K562 (cell line): ENCODE measurements at regions not wholly inside any gene's neighbourhood (a gene's known extent, or its start where the extent isn't known, plus 50 kb on each side); places are given as distances from the start of the nearest gene placed in this dataset.

Source experiments
- ATAC-seq: fragments of 200-7000 bp; cut with Tn5 transposase; 3 replicates; pipeline ENCODE4 v1.9.1; 2020; ENCODE audit warnings: moderate library complexity
- BruUV-seq: library from RNA; stranded (reverse); fragments of 400-500 nt; replicated peaks from 2 replicates; lab custom pipeline; 2021; lab: Mats Ljungman, UMichigan
- CTCF ChIA-PET: fragments of 300-600 bp; formaldehyde crosslinking; extraction: SDS; loops from one replicate; lab custom pipeline; 2021; ENCODE audit warnings: low intra/inter-chr PET ratio; lab: Yijun Ruan, JAX
- POLR2A ChIA-PET: fragments of 300-600, 350-650 bp; sonication (Branson Sonifier 250); formaldehyde crosslinking; extraction: SDS; loops from one replicate; lab custom pipeline; 2021; ENCODE audit warnings: antibody characterized with exemption, inconsistent platforms; lab: Yijun Ruan, JAX
- DNase-seq, 4 experiments: peaks; one replicate each; pipeline versions ENCODE4 v3.0.0 to v3.0.0-alpha.2; 2011 to 2018; ENCODE audit warnings: low spot score in 3 of 4, mixed read lengths in 3 of 4; ENCODE audit errors: extremely low read depth in 1 of 4
- FAIRE-seq: peaks from 2 replicates; lab custom pipeline; 2011; peaks lifted over from hg19 to GRCh38; lab: Jason Lieb, UNC
- H2AFZ ChIP-seq: 2 replicates; pipeline ENCODE4 v1.6.0; 2011; ENCODE audit warnings: low read depth, low read length, control low read depth, inconsistent platforms
- H3K27ac ChIP-seq: fragments of 200-600 bp; 3 replicates; pipeline ENCODE4 v1.8.0; 2011; ENCODE audit warnings: low read depth, mild to moderate bottlenecking, control low read depth, inconsistent platforms, low read length, moderate library complexity, mixed read lengths; ENCODE audit errors: extremely low read depth
- H3K27me3 ChIP-seq, 2 experiments: fragments of 300-600 bp in 1 of 2; 2 replicates in 1 of 2; 3 replicates in 1 of 2; pipeline versions ENCODE4 v1.6.0 to v1.8.0; 2011; ENCODE audit warnings: inconsistent platforms in 2 of 2, low read length in 2 of 2, mild to moderate bottlenecking in 1 of 2, mixed read lengths in 1 of 2, moderate library complexity in 1 of 2; ENCODE audit not compliant: control insufficient read depth in 2 of 2, insufficient read depth in 2 of 2
- H3K36me3 ChIP-seq: fragments of 300-600 bp; 3 replicates; pipeline ENCODE4 v1.8.0; 2011; ENCODE audit warnings: mild to moderate bottlenecking, low read length, inconsistent platforms; ENCODE audit not compliant: control insufficient read depth, insufficient read depth
- H3K4me1 ChIP-seq, 2 experiments: fragments of 200-600 bp in 1 of 2; replicated peaks in 1 of 2; 2 replicates in 1 of 2; 3 replicates in 1 of 2; pipeline versions ENCODE4 v1.5.1 to v1.8.0; 2011; ENCODE audit warnings: inconsistent platforms in 2 of 2, low read length in 2 of 2, mild to moderate bottlenecking in 1 of 2, mixed read lengths in 1 of 2, moderate library complexity in 1 of 2; ENCODE audit not compliant: control insufficient read depth in 2 of 2, insufficient read depth in 2 of 2
- H3K4me2 ChIP-seq: 2 replicates; pipeline ENCODE4 v1.6.1; 2011; ENCODE audit warnings: low read length, control low read depth, inconsistent platforms, mixed read lengths; ENCODE audit not compliant: insufficient read depth
- H3K4me3 ChIP-seq: fragments of 200-600 bp; sonication (generic), shearing (Covaris generic); 2 replicates; pipeline ENCODE4 v1.5.1; 2016; ENCODE audit warnings: control low read depth, inconsistent platforms
- H3K79me2 ChIP-seq: fragments of 200-600 bp; 3 replicates; pipeline ENCODE4 v1.8.0; 2011; ENCODE audit warnings: low read length, inconsistent platforms; ENCODE audit not compliant: control insufficient read depth, insufficient read depth
- H3K9ac ChIP-seq, 2 experiments: 2 replicates each; pipeline versions ENCODE4 v1.6.0 to v1.6.1; 2011; ENCODE audit warnings: low read depth in 2 of 2, low read length in 2 of 2, control low read depth in 1 of 2, inconsistent platforms in 1 of 2, mild to moderate bottlenecking in 1 of 2, mixed read lengths in 1 of 2; ENCODE audit not compliant: insufficient read depth in 1 of 2
- H3K9me1 ChIP-seq: one replicate; pipeline ENCODE4 v1.6.0; 2011; ENCODE audit warnings: inconsistent platforms, mild to moderate bottlenecking, low read length, moderate library complexity; ENCODE audit not compliant: control insufficient read depth, insufficient read depth
- H3K9me3 ChIP-seq: replicated peaks from 2 replicates; pipeline ENCODE4 v1.5.1; 2011; ENCODE audit warnings: low read depth, low read length, inconsistent platforms; ENCODE audit not compliant: control insufficient read depth, insufficient read depth
- H4K20me1 ChIP-seq: replicated peaks from 2 replicates; pipeline ENCODE4 v1.6.1; 2011; ENCODE audit warnings: low read length, inconsistent platforms, mixed read lengths; ENCODE audit not compliant: control insufficient read depth, insufficient read depth
- ARNT ChIP-seq, 2 experiments: fragments of 450-650 bp; IDR thresholded peaks; 2 replicates each; pipeline ENCODE4 v1.6.1; 2016; ENCODE audit warnings: mild to moderate bottlenecking in 1 of 2
- EHMT2 ChIP-seq: fragments of 450-650 bp; IDR thresholded peaks from 2 replicates; pipeline ENCODE4 v1.6.1; 2018; ENCODE audit warnings: antibody characterized with exemption
- ILF3 ChIP-seq: fragments of 450-650 bp; IDR thresholded peaks from 2 replicates; pipeline ENCODE4 v1.6.1; 2018; ENCODE audit warnings: antibody characterized with exemption, mild to moderate bottlenecking, moderate library complexity, borderline replicate concordance
- MEF2D ChIP-seq: conservative IDR thresholded peaks from 2 replicates; pipeline ENCODE4 v1.6.1; 2016; ENCODE audit warnings: low read depth, missing genetic modification characterization, missing compliant biosample characterization
- NUFIP1 ChIP-seq: fragments of 450-650 bp; IDR thresholded peaks from 2 replicates; pipeline ENCODE4 v1.6.1; 2018; ENCODE audit not compliant: partially characterized antibody
- PTTG1 ChIP-seq: fragments of 450-650 bp; IDR thresholded peaks from 2 replicates; pipeline ENCODE4 v1.6.1; 2016; ENCODE audit warnings: low read depth, mild to moderate bottlenecking, missing genetic modification characterization, missing compliant biosample characterization
- RFX5 ChIP-seq: IDR thresholded peaks from 2 replicates; pipeline ENCODE4 v1.6.1; 2011; ENCODE audit warnings: low read depth, mild to moderate bottlenecking, improper control_type of control experiment, low read length
- SMARCE1 ChIP-seq: fragments of 450-650 bp; IDR thresholded peaks from 2 replicates; pipeline ENCODE4 v1.7.1; 2016; ENCODE audit warnings: mild to moderate bottlenecking
- WGBS: fragments of 100-300 bp; shearing (Covaris generic); methylation state at CpG from one replicate; pipeline ENCODE4 v1.1.6; 2016; ENCODE audit warnings: low coverage, mixed read lengths; ENCODE audit not compliant: insufficient coverage; ENCODE audit errors: missing lambda C conversion rate; 5-methylcytosine and 5-hydroxymethylcytosine counted together
- in situ Hi-C: fragments of 300-500 bp; cut with MboI; formaldehyde crosslinking; loops from 4 replicates; pipeline ENCODE4 v1.15.0; 2018; ENCODE audit warnings: inconsistent platforms, mixed read lengths
- intact Hi-C: fragments of 100-400 bp; cut with micrococcal nuclease; formaldehyde crosslinking; loops from 2 replicates; pipeline ENCODE4 v1.14.2; 2022
- TF ChIP-seq, protein P1 (sequence below), 2 experiments: IDR thresholded peaks in 1 of 2; conservative IDR thresholded peaks in 1 of 2; 2 replicates each; pipeline ENCODE4 v1.6.1; 2016; ENCODE audit warnings: low read depth in 2 of 2, mild to moderate bottlenecking in 1 of 2, missing compliant biosample characterization in 1 of 2, missing genetic modification characterization in 1 of 2, moderate library complexity in 1 of 2

DNA sequence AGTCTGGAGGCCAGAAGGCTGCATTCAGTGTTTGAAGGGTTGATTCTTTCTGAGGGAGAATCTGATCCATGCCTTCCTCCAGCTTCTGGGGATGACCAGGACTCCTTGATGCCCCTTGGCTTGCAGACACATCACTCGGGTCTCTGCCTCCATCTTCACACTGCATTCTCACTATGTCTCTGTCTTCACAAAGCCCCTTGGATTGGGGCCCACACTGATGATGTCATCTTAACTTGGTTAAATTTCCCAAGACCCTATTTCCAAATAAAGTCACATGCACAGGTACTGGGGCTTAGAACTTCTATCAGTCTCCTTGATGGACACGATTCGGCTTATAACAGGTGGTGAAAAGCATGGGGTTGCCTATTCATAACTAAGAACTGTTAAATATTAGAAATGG, 112.1 kb upstream of the MYOCD start:
- intact Hi-C loops = loop anchor here (10.0 kb wide), 1 partner anchor 191 kb away; no protein-coding TSS in a partner anchor
- H3K9me3 ChIP-seq = no peaks in the 10 kb centered on the region
- FAIRE-seq = no peak
- no peak overlapping the region for H3K4me3 ChIP-seq
- in situ Hi-C loops = no loop called here
- no peaks in the 10 kb centered on the region for H4K20me1 ChIP-seq
- no peaks in the 10 kb centered on the region for H3K36me3 ChIP-seq
- ChIA-PET POLR2A (no interaction called here), CTCF (no interaction called here)
- H3K9ac ChIP-seq = no peak overlapping the region
- H2AFZ ChIP-seq = no peak overlapping the region
- BruUV-seq = no TSS peak
- TF ChIP-seq EHMT2 (no peak), MEF2D (tag) (no peak), PTTG1 (tag) (no peak), RFX5 (no peak), NUFIP1 (no peak), SMARCE1 (no peak)
- no peak for ATAC-seq
- no peaks in the 10 kb centered on the region; a peak in 1 of 5 replicates for H3K27me3 ChIP-seq
- DNase-seq = no peak
- H3K4me1 ChIP-seq = no peaks in the 10 kb centered on the region
- H3K79me2 ChIP-seq = no peaks in the 10 kb centered on the region
- no peak overlapping the region for H3K4me2 ChIP-seq
- no peak overlapping the region for H3K27ac ChIP-seq
- 0% methylated on average over 3 of the region's 3 CpGs for WGBS
- H3K9me1 ChIP-seq = no peaks in the 10 kb centered on the region

GRCh38 chr17:12554251-12554650, 111.4 kb upstream of the MYOCD start:
- BruUV-seq = no TSS peak
- ChIA-PET CTCF (no interaction called here), POLR2A (no interaction called here)
- in situ Hi-C loops (no loop called here), intact Hi-C loops (loop anchor here (10.0 kb wide), 1 partner anchor 191 kb away; no protein-coding TSS in a partner anchor)
- Histone ChIP-seq H3K9ac (no peak overlapping the region), H2AFZ (no peak overlapping the region), H3K79me2 (no peaks in the 10 kb centered on the region), H3K9me1 (no peaks in the 10 kb centered on the region), H3K4me2 (no peak overlapping the region), H3K36me3 (no peaks in the 10 kb centered on the region), H4K20me1 (no peaks in the 10 kb centered on the region), H3K4me1 (no peaks in the 10 kb centered on the region), H3K4me3 (no peak overlapping the region), H3K27me3 (no peaks in the 10 kb centered on the region; a peak in 1 of 5 replicates), H3K27ac (no peak overlapping the region), H3K9me3 (no peaks in the 10 kb centered on the region)
- ATAC-seq = no peak
- WGBS = 0% methylated on average over 4 of the region's 4 CpGs
- FAIRE-seq = no peak
- no peak for DNase-seq
- TF ChIP-seq ILF3 (no peak), NUFIP1 (no peak), ARNT (IDR thresholded peaks at IDR 0.05) (no peak)
- TF ChIP-seq, protein P1, sequence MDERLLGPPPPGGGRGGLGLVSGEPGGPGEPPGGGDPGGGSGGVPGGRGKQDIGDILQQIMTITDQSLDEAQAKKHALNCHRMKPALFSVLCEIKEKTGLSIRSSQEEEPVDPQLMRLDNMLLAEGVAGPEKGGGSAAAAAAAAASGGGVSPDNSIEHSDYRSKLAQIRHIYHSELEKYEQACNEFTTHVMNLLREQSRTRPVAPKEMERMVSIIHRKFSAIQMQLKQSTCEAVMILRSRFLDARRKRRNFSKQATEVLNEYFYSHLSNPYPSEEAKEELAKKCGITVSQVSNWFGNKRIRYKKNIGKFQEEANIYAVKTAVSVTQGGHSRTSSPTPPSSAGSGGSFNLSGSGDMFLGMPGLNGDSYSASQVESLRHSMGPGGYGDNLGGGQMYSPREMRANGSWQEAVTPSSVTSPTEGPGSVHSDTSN (CRISPR knock-in tag; IDR thresholded peaks at IDR 0.05; ENCODE audit: low read depth) = no peak
- TF ChIP-seq, protein P1 (tag; conservative IDR thresholded peaks at IDR 0.05; ENCODE audit: low read depth) = no peak
